OCI-LY7 (cell line): ENCODE measurements at regions not wholly inside any gene's neighbourhood (a gene's known extent, or its start where the extent isn't known, plus 50 kb on each side); places are given as distances from the start of the nearest gene placed in this dataset.

Experiments
- BruUV-seq: library from RNA; stranded (reverse); fragments of 400-500 nt; replicated peaks from 2 replicates; lab custom pipeline; 2021; lab: Mats Ljungman, UMichigan
- CTCF ChIA-PET: fragments of 300-600 bp; sonication (Branson Sonifier 250); formaldehyde crosslinking; loops from one replicate; lab custom pipeline; 2022; ENCODE audit warnings: antibody characterized with exemption; ENCODE audit not compliant: unreplicated experiment; lab: Charles Lee
- POLR2A ChIA-PET: fragments of 300-600 bp; sonication (Branson Sonifier 250); formaldehyde crosslinking; loops from one replicate; lab custom pipeline; 2022; ENCODE audit warnings: antibody characterized with exemption; lab: Charles Lee
- DNase-seq: peaks from one replicate; pipeline ENCODE4 v3.0.0-alpha.2; 2015; ENCODE audit warnings: low spot score
- H2AFZ ChIP-seq: fragments of 200-600 bp; sonication (generic), shearing (Covaris generic); 2 replicates; pipeline ENCODE4 v1.6.1; 2014; ENCODE audit warnings: mild to moderate bottlenecking, antibody characterized with exemption, low read length, moderate library complexity
- H3K27ac ChIP-seq: fragments of 200-600 bp; sonication (generic); 2 replicates; pipeline ENCODE4 v1.5.1; 2014; ENCODE audit warnings: mixed run types, low read depth, mild to moderate bottlenecking, moderate library complexity, low read length, inconsistent platforms; ENCODE audit not compliant: poor library complexity, severe bottlenecking
- H3K36me3 ChIP-seq: fragments of 200-600 bp; sonication (generic); 2 replicates; pipeline ENCODE4 v1.6.1; 2014; ENCODE audit warnings: mild to moderate bottlenecking, antibody characterized with exemption, low read length, moderate library complexity, mixed read lengths; ENCODE audit not compliant: insufficient read depth
- H3K4me1 ChIP-seq: fragments of 200-600 bp; sonication (generic); 2 replicates; pipeline ENCODE4 v1.5.1; 2014; ENCODE audit warnings: mild to moderate bottlenecking, low read length; ENCODE audit not compliant: insufficient read depth, poor library complexity, severe bottlenecking
- H3K4me2 ChIP-seq: fragments of 200-600 bp; sonication (generic); 2 replicates; pipeline ENCODE4 v1.6.1; 2014; ENCODE audit warnings: mild to moderate bottlenecking, low read length
- H3K4me3 ChIP-seq: fragments of 200-600 bp; sonication (generic); 2 replicates; pipeline ENCODE4 v1.5.1; 2014; ENCODE audit warnings: mild to moderate bottlenecking, low read depth, low read length; ENCODE audit not compliant: poor library complexity, severe bottlenecking
- H3K79me2 ChIP-seq: fragments of 200-600 bp; sonication (generic); 2 replicates; pipeline ENCODE4 v1.6.1; 2016; ENCODE audit warnings: low read depth, mild to moderate bottlenecking, low read length, moderate library complexity, mixed read lengths; ENCODE audit not compliant: insufficient read depth
- H3K9me2 ChIP-seq: fragments of 200-600 bp; sonication (generic); 2 replicates; pipeline ENCODE4 v1.6.1; 2016; ENCODE audit warnings: mild to moderate bottlenecking, low read length, mixed read lengths; ENCODE audit not compliant: insufficient read depth
- H3K9me3 ChIP-seq: fragments of 200-600 bp; sonication (generic); 2 replicates; pipeline ENCODE4 v1.6.1; 2014; ENCODE audit warnings: mild to moderate bottlenecking, mixed run types, low read length, mixed read lengths
- H4K20me1 ChIP-seq: fragments of 200-600 bp; sonication (generic); 2 replicates; pipeline ENCODE4 v1.6.1; 2014; ENCODE audit warnings: mild to moderate bottlenecking, antibody characterized with exemption, low read length, moderate library complexity, mixed read lengths; ENCODE audit not compliant: insufficient read depth
- EZH2phosphoT487 ChIP-seq: fragments of 200-600 bp; sonication (generic); IDR thresholded peaks from 2 replicates; pipeline ENCODE4 v1.6.1; 2018; ENCODE audit warnings: low read depth, borderline replicate concordance, mild to moderate bottlenecking, mixed run types, antibody characterized with exemption, low read length, moderate library complexity, mixed read lengths
- intact Hi-C: fragments of 100-400 bp; cut with micrococcal nuclease; formaldehyde crosslinking; loops from one replicate; pipeline ENCODE4 v1.10.0; 2022; ENCODE audit not compliant: unreplicated experiment
- TF ChIP-seq, protein P1 (sequence below): fragments of 200-600 bp; sonication (generic); conservative IDR thresholded peaks from 2 replicates; pipeline ENCODE4 v1.5.1; 2014; ENCODE audit warnings: mild to moderate bottlenecking, antibody characterized with exemption, low read length, moderate library complexity, mixed read lengths

DNA sequence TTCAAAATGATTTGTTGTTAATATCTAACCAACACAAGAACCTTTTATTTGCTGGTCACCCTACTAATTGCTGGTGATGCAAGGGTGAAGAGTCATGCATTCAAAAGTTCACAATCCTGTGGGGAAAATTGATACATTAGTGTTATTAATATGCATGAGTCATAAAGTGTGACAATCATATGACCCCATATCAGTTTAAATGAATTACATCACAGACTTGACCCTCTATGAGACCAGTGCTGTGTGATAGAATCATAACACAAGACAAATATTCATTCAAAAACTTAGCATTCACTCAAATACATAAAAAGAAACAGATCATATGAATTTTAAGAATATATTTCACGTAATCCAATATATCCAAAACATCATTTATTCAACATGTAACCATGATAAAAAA, 304.6 kb upstream of the CDH12 start:
- DNase-seq, result no peak
- H3K4me2 ChIP-seq, result no peak overlapping the region
- intact Hi-C loops, result loop anchor here (5.0 kb wide), 1 partner anchor 645 kb away; no protein-coding TSS in a partner anchor
- ChIA-PET CTCF (no interaction called here), POLR2A (no interaction called here)
- H3K79me2 ChIP-seq, result no peaks in the 10 kb centered on the region
- H3K9me3 ChIP-seq, result no peaks in the 10 kb centered on the region
- no peak overlapping the region for H3K4me3 ChIP-seq
- H3K36me3 ChIP-seq, result no peaks in the 10 kb centered on the region
- TF ChIP-seq EZH2phosphoT487, result no peak
- TF ChIP-seq, protein P1, sequence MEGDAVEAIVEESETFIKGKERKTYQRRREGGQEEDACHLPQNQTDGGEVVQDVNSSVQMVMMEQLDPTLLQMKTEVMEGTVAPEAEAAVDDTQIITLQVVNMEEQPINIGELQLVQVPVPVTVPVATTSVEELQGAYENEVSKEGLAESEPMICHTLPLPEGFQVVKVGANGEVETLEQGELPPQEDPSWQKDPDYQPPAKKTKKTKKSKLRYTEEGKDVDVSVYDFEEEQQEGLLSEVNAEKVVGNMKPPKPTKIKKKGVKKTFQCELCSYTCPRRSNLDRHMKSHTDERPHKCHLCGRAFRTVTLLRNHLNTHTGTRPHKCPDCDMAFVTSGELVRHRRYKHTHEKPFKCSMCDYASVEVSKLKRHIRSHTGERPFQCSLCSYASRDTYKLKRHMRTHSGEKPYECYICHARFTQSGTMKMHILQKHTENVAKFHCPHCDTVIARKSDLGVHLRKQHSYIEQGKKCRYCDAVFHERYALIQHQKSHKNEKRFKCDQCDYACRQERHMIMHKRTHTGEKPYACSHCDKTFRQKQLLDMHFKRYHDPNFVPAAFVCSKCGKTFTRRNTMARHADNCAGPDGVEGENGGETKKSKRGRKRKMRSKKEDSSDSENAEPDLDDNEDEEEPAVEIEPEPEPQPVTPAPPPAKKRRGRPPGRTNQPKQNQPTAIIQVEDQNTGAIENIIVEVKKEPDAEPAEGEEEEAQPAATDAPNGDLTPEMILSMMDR, result no peak
- no peaks in the 10 kb centered on the region for H3K4me1 ChIP-seq
- H3K27ac ChIP-seq, result no peak overlapping the region
- no TSS peak for BruUV-seq
- no peaks in the 10 kb centered on the region for H4K20me1 ChIP-seq
- no peak overlapping the region for H2AFZ ChIP-seq
- H3K9me2 ChIP-seq, result no peaks in the 10 kb centered on the region

DNA sequence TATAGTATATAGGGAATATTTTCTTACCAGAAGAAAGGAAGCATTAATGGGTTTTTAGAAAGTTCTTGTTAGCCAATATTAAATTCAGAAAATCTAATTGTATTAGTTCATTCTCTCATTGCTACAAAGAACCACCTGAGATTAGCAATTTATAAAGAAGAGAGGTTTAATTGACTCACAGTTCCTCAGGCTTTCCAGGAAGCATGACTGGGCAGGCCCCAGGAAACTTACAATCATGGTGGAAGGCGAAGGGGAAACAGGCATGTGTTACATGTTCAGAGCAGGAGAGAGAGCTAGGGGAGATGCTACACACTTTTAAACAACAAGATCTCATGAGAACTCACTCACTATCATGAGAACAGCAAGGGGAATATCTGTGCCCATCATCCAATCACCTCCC, 304.0 kb upstream of the CDH12 start:
- H3K79me2 ChIP-seq, result no peaks in the 10 kb centered on the region
- H3K4me3 ChIP-seq, result no peak overlapping the region
- no peak overlapping the region for H2AFZ ChIP-seq
- ChIA-PET POLR2A (no interaction called here), CTCF (no interaction called here)
- no peaks in the 10 kb centered on the region for H3K36me3 ChIP-seq
- H3K9me2 ChIP-seq, result no peaks in the 10 kb centered on the region
- intact Hi-C loops, result loop anchor here (5.0 kb wide), 1 partner anchor 645 kb away; no protein-coding TSS in a partner anchor
- H3K9me3 ChIP-seq, result no peaks in the 10 kb centered on the region
- TF ChIP-seq, protein P1, result no peak
- TF ChIP-seq EZH2phosphoT487, result no peak
- H3K4me1 ChIP-seq, result no peaks in the 10 kb centered on the region
- H3K4me2 ChIP-seq, result no peak overlapping the region
- no peak overlapping the region for H3K27ac ChIP-seq
- no TSS peak for BruUV-seq
- no peaks in the 10 kb centered on the region for H4K20me1 ChIP-seq
- DNase-seq, result no peak

DNA sequence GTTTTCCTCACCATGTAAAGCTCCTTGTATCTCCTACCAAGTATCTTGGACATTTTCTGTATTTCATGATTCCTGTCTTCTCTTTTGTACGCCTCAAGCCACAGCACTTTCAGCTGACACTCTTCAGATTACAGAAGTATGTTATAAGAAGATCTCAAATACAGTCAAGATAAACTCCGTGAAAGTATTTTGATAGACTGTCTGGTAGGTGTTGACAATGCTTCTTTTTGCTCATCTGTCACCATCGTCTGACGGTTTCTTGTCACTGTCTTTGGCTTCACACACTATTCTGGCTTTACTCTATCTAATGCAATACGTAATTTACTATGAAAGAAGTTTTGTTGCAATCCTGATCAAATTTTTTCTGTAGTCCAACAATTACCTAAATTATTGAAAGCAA, 294.5 kb upstream of the CDH12 start:
- no peak overlapping the region for H3K27ac ChIP-seq
- CTCF ChIA-PET, result no interaction called here
- no peak for TF ChIP-seq EZH2phosphoT487
- TF ChIP-seq, protein P1, result no peak
- H2AFZ ChIP-seq, result no peak overlapping the region
- no TSS peak for BruUV-seq
- H3K9me3 ChIP-seq, result no peaks in the 10 kb centered on the region
- H3K4me2 ChIP-seq, result no peak overlapping the region
- no peak for DNase-seq
- no peaks in the 10 kb centered on the region for H3K79me2 ChIP-seq
- H3K4me3 ChIP-seq, result no peak overlapping the region
- H4K20me1 ChIP-seq, result no peaks in the 10 kb centered on the region
- POLR2A ChIA-PET, result interaction anchor here (0.6 kb wide), 1 partner anchor 33 kb away, joined by 3 read pairs; no protein-coding TSS in a partner anchor
- H3K9me2 ChIP-seq, result no peaks in the 10 kb centered on the region
- H3K36me3 ChIP-seq, result no peaks in the 10 kb centered on the region
- H3K4me1 ChIP-seq, result no peaks in the 10 kb centered on the region
- intact Hi-C loops, result no loop called here
